ENCODE measurements at regions not wholly inside any gene's neighbourhood (a gene's known extent, or its start where the extent isn't known, plus 50 kb on each side); places are given as distances from the start of the nearest gene placed in this dataset.

GRCh38 chr17:36817483-36818048 is 119.7 kb upstream of the LHX1 start:
- no peak for TF ChIP-seq CTCF (IDR thresholded peaks at IDR 0.05; ENCODE audit: low read depth, low read length, missing control alignments)
- DNase-seq (ENCODE audit: low read depth) = no peak
- no peak overlapping the region for H3K4me3 ChIP-seq (ENCODE audit: low read depth, low read length)
- in situ Hi-C loops (cut with HindIII; ENCODE audit: low sequenced_read_pairs) = no loop called here

- H3K4me3 ChIP-seq (ENCODE audit: low read depth, low read length) = no peak overlapping the region
- in situ Hi-C loops (cut with HindIII; ENCODE audit: low sequenced_read_pairs) = no loop called here
- no peak for TF ChIP-seq CTCF (IDR thresholded peaks at IDR 0.05; ENCODE audit: low read depth, low read length, missing control alignments)
- no peak for DNase-seq (ENCODE audit: low read depth)
Measured at GRCh38 chr17:36818134-36818825, 119.0 kb upstream of the LHX1 start.

GRCh38 chr17:36823850-36824677 is 113.2 kb upstream of the LHX1 start:
- in situ Hi-C loops (cut with HindIII; ENCODE audit: low sequenced_read_pairs) = loop anchor here (5.0 kb wide), 1 partner anchor 48 kb away; no protein-coding TSS in a partner anchor
- no peak for TF ChIP-seq CTCF (IDR thresholded peaks at IDR 0.05; ENCODE audit: low read depth, low read length, missing control alignments)
- no peak for DNase-seq (ENCODE audit: low read depth)
- H3K4me3 ChIP-seq (ENCODE audit: low read depth, low read length) = no peak overlapping the region

GRCh38 chr17:36824678-36825101 is 112.6 kb upstream of the LHX1 start:
- H3K4me3 ChIP-seq (ENCODE audit: low read depth, low read length) = no peak overlapping the region
- DNase-seq (ENCODE audit: low read depth) = no peak

GRCh38 chr17:36825113-36825512 is 112.2 kb upstream of the LHX1 start:
- in situ Hi-C loops (cut with HindIII; ENCODE audit: low sequenced_read_pairs) = no loop called here

More at GRCh38 chr17:36824678-36825101, 112.6 kb upstream of the LHX1 start:
- in situ Hi-C loops (cut with HindIII; ENCODE audit: low sequenced_read_pairs) = loop anchor here (5.0 kb wide), 1 partner anchor 48 kb away; no protein-coding TSS in a partner anchor
- TF ChIP-seq CTCF (IDR thresholded peaks at IDR 0.05; ENCODE audit: low read depth, low read length, missing control alignments) = no peak

More at GRCh38 chr17:36825113-36825512, 112.2 kb upstream of the LHX1 start:
- TF ChIP-seq CTCF (IDR thresholded peaks at IDR 0.05; ENCODE audit: low read depth, low read length, missing control alignments) = no peak
- no peak overlapping the region for H3K4me3 ChIP-seq (ENCODE audit: low read depth, low read length)
- no peak for DNase-seq (ENCODE audit: low read depth)

Measured in astrocyte of the cerebellum (primary cell).